GM18867 (cell line): ENCODE measurements at regions not wholly inside any gene's neighbourhood (a gene's known extent, or its start where the extent isn't known, plus 50 kb on each side); places are given as distances from the start of the nearest gene placed in this dataset.

Experiments used
- ATAC-seq: cut with Tn5 transposase; IDR thresholded peaks from one replicate; pipeline ENCODE4 v1.9.1; 2021; ENCODE audit warnings: mild to moderate bottlenecking, moderate library complexity; ENCODE audit not compliant: unreplicated experiment

GRCh38 chr5:29779141-29779540, 1414.3 kb upstream of the CDH6 start:
- no peak for ATAC-seq

DNA sequence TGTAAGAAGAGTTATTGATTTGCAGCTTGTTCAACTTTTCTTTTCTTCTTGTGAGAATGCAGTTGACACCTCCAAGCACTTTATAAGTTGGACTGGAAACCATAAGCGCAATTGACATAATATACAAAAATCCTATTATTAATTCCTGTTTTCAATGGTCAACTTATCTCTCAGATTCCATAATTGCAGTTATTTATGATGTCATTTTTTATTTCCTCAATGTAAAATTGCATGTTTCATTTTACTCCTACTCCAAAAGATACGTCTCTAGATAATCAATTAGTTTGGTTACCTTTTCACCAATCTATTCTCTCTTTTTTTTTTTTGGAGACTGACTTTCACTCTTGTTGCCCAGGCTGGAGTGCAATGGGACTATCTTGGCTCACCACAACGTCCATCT, 1416.1 kb upstream of the CDH6 start:
- no peak for ATAC-seq

- ATAC-seq, result no peak
Measured at GRCh38 chr5:29770936-29771335, 1422.5 kb upstream of the CDH6 start.

DNA sequence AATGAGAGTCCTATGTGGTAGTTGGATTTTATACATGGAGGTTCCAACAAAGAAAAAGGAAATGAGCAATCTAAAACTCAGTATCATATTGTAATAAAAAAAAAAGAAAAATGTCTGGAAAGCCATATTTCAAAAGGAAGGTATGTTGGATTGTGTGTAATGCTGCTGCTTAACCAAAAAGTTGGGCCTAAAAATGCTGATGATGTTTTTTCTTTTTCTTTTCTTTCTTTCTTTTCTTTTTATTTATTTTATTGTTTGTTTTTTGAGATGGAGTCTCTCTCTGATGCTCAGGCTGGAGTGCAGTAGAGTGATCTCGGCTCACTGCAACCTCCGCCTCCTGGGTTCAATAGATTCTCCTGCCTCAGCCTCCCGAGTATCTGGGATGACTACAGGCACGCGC, 1424.0 kb upstream of the CDH6 start:
- ATAC-seq, result no peak

DNA sequence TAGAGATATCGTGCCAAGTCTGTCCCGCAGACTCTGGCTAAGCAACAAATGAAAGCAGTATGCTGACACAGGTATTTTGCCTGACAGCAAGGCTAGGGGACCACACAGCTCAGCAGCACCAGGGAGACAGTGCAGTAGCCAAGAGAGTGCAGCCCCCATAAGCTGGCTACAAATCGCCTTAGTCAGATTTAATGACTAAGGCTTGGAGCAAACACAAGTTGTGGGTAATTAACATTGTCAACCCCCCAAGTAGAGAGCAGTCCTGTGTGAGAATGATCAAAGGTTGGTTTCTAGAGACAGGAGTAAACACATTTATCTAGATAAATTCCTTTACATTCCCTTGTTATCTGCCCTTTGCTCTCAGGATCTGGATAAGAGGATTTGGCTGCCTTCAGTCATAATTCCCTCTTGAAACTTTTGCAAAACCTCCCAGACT, 1434.5 kb upstream of the CDH6 start:
- no peak for ATAC-seq

DNA sequence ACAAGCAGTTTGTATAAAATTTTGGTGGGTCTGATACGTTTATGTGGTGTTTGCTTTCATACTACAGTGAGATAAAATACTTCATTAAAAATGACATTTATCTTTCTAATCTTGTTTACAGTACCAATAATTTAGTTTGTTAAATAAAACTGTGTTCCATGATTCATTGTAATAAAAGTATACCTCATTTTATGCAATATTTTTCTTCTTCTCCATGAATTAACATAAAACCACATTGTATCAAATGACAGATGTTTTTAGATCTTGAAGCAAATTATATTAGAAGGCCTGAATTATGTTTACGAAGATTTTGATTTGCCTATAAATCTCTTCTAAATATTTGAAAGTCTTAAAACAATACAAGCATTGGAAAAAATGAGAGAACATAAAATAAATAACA, 1443.0 kb upstream of the CDH6 start:
- no peak for ATAC-seq

GRCh38 chr5:29744618-29745017, 1448.9 kb upstream of the CDH6 start:
- no peak for ATAC-seq

DNA sequence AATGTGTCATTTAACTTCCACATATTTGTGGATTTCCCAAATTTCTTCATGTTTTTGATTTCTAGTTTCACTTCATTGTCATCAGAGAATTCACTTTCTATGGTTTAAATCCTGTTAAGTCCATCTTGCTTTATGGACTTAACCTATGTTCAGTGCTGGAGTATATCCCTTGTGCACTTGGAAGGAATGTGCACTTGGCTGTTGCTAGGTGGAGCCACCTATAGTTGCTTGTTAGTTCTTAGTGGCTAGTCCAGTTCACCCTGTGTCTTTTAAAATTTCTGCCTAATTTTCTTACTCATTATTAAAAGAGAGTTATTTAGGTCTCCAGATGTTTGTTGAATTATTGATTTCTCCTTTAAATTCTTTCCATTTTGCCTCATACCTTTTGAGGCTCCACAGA, 1472.5 kb upstream of the CDH6 start:
- no peak for ATAC-seq

GRCh38 chr5:29719171-29719570, 1474.3 kb upstream of the CDH6 start:
- ATAC-seq, result no peak

DNA sequence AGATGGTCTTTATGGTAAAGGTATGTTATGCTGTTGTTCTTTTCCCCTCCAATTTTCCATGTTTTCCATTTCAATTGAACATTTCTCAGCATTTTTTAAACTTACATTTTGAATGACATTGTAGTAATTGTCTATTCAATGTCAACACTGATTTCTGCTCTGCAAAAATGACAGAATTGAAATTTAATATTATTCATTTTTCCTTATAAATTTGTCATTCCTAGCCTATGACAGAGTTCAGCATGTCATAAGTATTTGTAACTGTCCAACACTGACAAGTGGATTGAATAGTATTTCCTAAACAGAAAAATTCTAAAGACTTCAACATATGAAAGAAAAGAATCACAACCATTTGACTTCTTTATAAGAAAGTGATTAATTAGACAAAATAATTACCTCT, 1478.3 kb upstream of the CDH6 start:
- ATAC-seq, result no peak

GRCh38 chr5:29702875-29703274, 1490.6 kb upstream of the CDH6 start:
- no peak for ATAC-seq

DNA sequence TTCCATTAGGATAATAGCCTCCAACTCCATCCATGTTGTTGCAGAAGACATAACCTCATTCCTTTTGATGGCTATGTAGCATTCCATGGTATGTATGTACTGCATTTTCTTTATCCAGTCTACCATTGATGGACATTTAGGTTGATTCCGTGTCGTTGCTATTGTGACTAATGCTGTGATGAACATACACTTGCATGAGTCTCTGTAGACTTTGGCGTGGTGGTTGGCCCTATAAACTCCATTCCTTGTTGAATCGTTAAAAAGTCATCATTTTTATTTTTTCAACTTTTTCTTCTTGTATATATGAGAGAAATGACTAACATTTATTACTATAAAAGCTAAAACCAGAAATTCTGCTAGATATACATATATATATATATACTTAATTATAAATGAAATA, 1491.9 kb upstream of the CDH6 start:
- no peak for ATAC-seq

DNA sequence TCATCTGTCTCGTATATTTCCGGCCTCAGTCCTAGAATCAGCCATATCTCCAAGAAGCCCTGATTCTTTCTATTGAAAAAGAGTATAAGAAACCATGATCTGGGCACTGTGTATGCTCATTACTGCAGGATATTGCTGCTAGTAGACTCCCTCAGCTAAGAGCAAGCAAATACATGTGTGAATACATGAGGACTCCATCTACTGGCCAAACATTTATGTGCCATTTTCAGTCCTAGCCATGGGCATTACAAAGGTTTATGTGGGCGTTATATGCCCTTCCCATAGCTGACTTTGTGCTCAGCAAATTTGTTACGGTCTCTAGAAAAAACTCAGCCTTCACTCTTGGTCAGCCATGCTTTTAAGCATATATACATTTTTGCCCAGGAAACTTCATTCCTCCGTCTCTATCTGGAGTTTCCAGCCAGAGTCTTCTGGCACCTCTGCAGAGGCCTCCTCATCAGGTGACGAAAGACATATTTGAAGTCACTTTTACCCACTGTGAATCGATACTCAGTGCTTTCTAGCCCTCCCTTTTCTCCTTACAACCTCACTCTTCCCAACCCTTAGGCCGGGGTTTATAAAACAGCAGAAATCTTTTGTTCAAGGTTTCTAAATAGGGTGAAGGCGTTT, 1495.6 kb upstream of the CDH6 start:
- ATAC-seq, result no peak

DNA sequence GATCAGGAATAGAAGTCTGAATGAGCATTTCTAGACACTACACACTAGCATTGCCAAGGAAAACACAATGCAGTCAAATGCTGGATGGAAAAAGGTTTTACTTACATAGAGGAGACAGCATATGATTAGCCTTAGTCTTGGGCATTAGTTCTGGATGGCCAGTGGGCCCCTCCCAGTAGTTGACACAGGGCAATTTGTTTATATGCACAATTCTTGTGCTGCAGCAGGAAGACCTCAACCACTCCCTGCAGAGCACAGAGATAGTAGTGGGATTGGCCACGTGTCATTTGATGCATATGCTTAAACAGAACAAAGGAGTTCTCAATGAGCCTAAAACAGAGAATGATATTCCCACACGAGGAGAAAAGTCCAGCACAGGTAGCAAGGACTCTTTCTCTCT, 1496.2 kb upstream of the CDH6 start:
- no peak for ATAC-seq

GRCh38 chr5:29672678-29673077, 1520.8 kb upstream of the CDH6 start:
- ATAC-seq, result no peak

DNA sequence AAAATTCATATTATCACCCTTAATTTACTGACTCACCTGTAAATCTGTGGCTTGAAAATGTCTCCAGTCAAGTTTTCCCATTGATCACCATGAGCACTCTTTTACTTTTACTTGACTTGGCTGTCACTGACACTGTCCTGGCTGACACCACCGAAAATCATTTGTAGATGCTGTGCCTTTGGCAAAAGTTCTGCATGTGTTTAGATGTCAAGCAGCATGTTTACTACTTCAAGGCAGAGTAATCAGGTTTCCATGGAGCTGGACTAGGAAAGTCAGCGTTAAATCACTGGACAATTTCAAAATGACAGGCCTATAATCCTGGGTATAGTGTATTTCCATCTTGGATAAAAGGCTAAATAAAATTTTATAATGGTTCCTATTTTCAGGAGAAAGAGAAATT, 1530.6 kb upstream of the CDH6 start:
- no peak for ATAC-seq

DNA sequence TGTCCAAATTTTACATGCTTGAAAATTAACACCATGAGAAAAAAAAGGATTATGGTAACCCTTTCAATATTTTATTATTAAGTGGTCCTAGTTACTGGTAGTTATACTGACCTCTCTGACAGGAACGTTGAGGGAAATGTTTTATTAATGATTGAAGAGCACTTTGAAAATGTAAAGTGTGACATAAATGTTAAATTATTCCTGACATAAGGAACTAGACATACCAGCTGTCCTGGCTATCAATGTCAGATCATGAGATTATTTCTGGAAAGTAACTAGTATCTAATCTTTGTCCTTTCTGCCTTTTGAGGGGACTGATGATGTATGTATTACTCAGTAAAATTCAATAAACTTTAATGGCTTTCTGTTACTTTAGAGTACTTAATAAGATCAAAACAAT, 1538.5 kb upstream of the CDH6 start:
- no peak for ATAC-seq

DNA sequence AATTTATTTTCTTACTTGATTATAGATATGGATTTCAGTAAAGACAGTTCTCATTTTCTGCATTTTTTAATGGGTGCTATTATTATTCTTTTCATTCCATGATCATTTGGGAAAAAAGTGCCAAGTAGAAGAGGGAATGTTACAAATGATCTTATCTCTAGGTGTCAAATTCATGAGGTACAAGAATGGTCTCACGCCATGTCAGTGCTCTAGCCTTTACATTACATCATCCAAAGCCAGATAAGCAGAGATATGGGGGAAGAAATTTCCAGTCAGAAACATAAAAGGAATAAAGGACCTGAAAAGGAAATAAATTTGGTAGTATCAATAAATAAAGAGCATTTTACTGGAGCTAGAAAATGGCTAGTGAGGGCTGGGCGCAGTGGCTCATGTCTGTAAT, 1544.2 kb upstream of the CDH6 start:
- ATAC-seq, result no peak

- no peak for ATAC-seq
Measured at GRCh38 chr5:29642601-29643000, 1550.9 kb upstream of the CDH6 start.

DNA sequence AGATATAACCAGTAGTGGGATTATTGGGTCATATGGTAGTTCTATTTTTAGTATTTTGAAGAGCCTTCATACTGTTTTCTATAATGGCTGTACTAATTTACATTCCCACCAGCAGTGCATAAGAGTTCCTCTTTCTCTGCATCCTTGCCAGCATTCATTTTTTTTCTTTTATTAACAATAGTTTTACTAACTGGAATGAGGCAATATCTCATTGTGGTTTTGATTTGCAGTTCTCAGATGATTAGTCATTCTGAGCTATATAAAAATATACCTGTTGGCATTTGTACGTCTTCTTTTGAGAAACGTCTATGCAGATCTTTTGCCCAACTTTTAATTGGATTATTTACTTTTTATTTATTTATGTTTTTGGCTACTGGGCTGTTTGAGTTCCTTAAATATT, 1579.3 kb upstream of the CDH6 start:
- ATAC-seq, result no peak

DNA sequence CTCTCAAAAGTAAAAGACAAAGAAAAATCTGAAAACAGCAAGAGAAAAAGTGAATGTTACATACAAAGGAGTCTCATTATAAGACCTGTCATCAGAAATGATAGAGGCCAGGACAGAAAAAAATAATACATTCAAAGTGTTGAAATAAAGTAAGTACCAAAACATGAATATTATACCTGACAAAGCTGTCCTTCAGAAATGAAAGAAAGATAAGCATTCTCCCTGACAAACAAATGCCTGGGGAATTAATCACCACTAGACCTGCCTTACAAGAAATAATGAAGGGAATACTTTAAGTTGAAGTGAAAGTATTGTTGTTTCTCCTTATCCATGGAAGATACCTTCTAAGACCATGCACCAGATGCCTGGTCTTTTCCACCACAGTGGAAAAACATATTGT, 1605.2 kb upstream of the CDH6 start:
- no peak for ATAC-seq

- no peak for ATAC-seq
Measured at GRCh38 chr5:29587832-29588231, 1605.7 kb upstream of the CDH6 start.

GRCh38 chr5:29568028-29568427, 1625.5 kb upstream of the CDH6 start:
- ATAC-seq, result no peak

DNA sequence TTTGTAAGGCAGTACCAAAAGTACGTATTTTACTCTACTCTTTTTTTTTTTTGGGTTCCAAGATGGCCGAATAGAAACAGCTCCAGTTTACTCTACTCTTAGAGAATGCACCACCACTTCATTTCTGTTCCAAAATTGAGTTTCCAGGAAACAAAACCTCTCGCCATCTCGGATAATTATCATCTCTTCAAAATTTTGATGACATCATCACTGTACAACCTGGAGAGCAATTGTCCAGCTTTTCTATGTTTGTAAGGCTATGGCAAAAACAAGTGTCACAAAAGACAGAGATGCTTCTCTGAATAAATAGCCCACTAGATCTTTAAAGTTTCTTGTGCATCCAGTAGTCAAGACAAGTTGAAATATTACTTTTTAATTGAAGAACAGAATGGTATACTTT, 1631.9 kb upstream of the CDH6 start:
- no peak for ATAC-seq
